ENCODE measurements at regions not wholly inside any gene's neighbourhood (a gene's known extent, or its start where the extent isn't known, plus 50 kb on each side); places are given as distances from the start of the nearest gene placed in this dataset.

DNA sequence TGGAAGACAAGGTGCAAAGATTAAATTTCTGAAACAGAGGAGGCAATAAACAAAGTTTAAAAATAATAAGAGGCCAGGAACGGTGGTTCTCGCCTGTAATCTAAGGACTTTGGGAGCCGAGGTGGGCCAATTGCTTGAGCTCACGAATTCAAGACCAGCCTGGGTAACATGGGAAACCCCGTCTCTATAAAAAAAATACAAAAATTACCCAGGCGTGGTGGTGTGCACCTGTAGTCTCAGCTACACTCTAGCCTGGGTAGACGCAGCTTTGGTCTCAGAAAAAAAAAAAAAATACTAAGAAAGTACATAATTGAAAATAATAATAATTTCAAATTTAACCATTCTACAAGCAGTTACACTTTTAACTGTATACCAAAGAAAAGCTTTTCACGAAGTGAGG lies 744.6 kb upstream of the POU3F3 start:
- POLR2A ChIA-PET: no interaction called here
- CTCF ChIA-PET: no interaction called here

GRCh38 chr2:104118889-104119288 lies 735.0 kb upstream of the POU3F3 start:
- CTCF ChIA-PET: no interaction called here
- POLR2A ChIA-PET: no interaction called here

GRCh38 chr2:104120171-104120570 lies 733.7 kb upstream of the POU3F3 start:
- ChIA-PET CTCF (no interaction called here), POLR2A (no interaction called here)

DNA sequence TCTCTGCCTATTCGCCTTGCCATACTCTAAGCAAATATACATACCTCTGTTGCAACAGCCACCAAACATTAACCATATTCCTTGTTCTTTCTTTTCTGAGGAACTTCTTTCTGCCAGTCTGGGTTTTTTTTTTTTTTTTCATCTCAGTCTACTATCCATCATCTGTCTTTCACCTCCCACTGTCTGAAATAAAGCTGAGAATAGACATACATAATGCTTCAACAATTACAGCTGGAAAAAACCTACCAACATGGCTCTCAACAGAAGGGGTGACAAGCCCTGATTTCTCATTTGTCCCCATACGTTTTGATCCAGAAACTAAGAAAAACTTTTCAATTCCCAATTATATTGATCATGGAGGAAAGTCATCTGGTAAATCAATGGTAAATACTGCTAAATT lies 728.8 kb upstream of the POU3F3 start:
- POLR2A ChIA-PET: no interaction called here
- CTCF ChIA-PET: no interaction called here

GRCh38 chr2:104127049-104127770 lies 726.7 kb upstream of the POU3F3 start:
- ChIA-PET POLR2A (no interaction called here), CTCF (no interaction called here)

DNA sequence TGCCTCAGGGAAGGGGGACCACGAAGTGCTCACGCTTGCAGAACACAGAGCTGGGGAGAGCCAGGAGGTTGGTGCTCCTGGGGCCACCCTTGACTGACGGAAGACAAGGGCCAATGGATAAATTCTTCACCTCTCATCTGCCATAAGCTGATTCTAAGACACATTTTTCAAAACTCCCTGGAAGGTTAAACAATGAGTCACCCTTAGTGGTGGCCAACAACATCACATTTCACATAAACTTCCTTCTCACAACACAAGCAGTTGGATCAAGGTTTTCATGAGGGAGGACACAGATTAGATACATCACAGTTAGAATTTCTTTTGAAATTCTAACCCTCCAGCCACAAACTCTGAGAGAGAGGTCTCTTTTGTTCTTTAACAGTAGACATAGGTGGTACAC lies 713.6 kb upstream of the POU3F3 start:
- CTCF ChIA-PET: no interaction called here
- POLR2A ChIA-PET: no interaction called here

GRCh38 chr2:104158191-104158590 lies 695.7 kb upstream of the POU3F3 start:
- CTCF ChIA-PET: no interaction called here
- POLR2A ChIA-PET: no interaction called here

GRCh38 chr2:104163611-104164130 lies 690.2 kb upstream of the POU3F3 start:
- ChIA-PET CTCF (no interaction called here), POLR2A (no interaction called here)

DNA sequence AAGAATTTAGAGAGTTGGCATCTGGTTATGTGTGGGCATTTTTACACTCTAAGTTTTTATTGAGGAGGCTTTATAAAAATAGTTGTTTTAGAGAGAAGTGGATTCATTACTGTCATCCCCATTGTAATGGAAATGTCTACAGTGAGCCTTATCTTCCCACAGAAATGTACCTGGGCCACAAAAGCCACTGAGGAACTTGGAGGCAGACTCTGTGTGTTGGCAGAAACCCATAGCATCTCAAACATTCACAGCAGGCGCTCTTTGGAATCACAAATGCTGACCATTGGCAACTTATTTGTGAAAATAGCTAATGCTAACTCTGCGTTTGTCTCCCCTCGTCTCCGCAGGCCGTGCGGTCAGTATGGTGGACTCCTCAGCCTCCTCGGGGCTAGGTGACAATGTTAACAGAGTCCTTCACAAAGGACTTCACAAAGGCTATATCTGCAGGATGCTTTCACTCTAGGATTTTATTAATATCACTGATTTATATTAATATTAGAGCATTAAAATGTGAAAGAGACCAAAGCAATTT lies 689.1 kb upstream of the POU3F3 start:
- ChIA-PET POLR2A (no interaction called here), CTCF (no interaction called here)

GRCh38 chr2:104177179-104177578 lies 676.7 kb upstream of the POU3F3 start:
- POLR2A ChIA-PET: no interaction called here

GRCh38 chr2:104179644-104180043 lies 674.3 kb upstream of the POU3F3 start:
- POLR2A ChIA-PET: no interaction called here
- CTCF ChIA-PET: no interaction called here

More at GRCh38 chr2:104177179-104177578, 676.7 kb upstream of the POU3F3 start:
- CTCF ChIA-PET: no interaction called here

GRCh38 chr2:104200533-104201168 lies 653.3 kb upstream of the POU3F3 start:
- ChIA-PET CTCF (no interaction called here), POLR2A (no interaction called here)

- POLR2A ChIA-PET: no interaction called here
- CTCF ChIA-PET: no interaction called here
Observed at GRCh38 chr2:104213758-104214157, 640.2 kb upstream of the POU3F3 start.

- ChIA-PET CTCF (no interaction called here), POLR2A (no interaction called here)
Observed at GRCh38 chr2:104215269-104216161, 638.4 kb upstream of the POU3F3 start.

- POLR2A ChIA-PET: no interaction called here
- CTCF ChIA-PET: no interaction called here
Observed at GRCh38 chr2:104233591-104233990, 620.3 kb upstream of the POU3F3 start.

- CTCF ChIA-PET: no interaction called here
- POLR2A ChIA-PET: no interaction called here
Observed at GRCh38 chr2:104236491-104236890, 617.4 kb upstream of the POU3F3 start.

DNA sequence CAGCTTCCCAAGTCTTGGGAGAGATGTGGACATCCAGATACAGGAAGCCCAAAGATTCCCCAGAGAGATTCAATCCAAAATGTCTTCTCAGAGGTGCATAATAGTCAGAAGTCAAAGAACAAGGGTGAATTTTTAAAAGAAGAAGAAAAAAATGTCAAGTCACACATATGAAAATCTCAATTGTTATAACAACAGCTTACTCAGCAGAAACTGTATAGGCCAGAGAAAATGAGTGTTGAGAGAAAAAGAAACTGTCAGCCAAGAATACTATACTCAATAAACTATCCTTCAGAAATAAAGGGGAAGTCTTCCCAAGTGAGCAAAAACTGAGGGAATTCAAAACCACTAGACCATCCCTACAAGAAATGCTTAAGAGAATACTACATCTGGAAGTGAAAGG lies 612.9 kb upstream of the POU3F3 start:
- CTCF ChIA-PET: no interaction called here

GRCh38 chr2:104249629-104250028 lies 604.3 kb upstream of the POU3F3 start:
- ChIA-PET CTCF (no interaction called here), POLR2A (no interaction called here)

More for the DNA sequence above, 612.9 kb upstream of the POU3F3 start:
- POLR2A ChIA-PET: no interaction called here

GRCh38 chr2:104250635-104251034 lies 603.3 kb upstream of the POU3F3 start:
- ChIA-PET CTCF (no interaction called here), POLR2A (no interaction called here)

- ChIA-PET POLR2A (no interaction called here), CTCF (no interaction called here)
Observed at GRCh38 chr2:104254017-104254416, 599.9 kb upstream of the POU3F3 start.

DNA sequence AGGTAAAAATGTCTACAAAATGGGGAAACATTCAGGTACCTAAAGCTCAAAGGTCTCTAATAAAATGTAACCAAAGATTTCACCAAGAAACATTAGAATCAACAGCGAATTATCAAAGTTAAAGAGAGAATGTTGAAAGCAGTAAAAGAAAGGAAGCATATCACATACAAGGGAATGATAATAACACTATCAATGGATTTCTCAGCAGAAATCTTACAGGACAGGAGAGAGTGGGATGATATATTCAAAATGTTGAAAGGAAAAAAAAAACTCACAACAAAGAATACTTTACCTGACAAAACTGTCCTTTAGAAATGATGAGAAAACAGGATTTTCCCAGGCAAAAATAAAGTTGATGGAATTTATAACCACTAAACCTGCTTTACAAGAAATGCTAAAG lies 591.2 kb upstream of the POU3F3 start:
- POLR2A ChIA-PET: no interaction called here
- CTCF ChIA-PET: no interaction called here
